Neural cell (in vitro differentiated cells): ENCODE measurements at regions not wholly inside any gene's neighbourhood (a gene's known extent, or its start where the extent isn't known, plus 50 kb on each side); places are given as distances from the start of the nearest gene placed in this dataset.

Experiments
- H2AFZ ChIP-seq: fragments of 200-600, 300-800 bp; sonication (generic), shearing (Covaris generic); 2 replicates; pipeline ENCODE4 v1.6.0; 2014; ENCODE audit warnings: low read depth, mild to moderate bottlenecking, antibody characterized with exemption, low read length, moderate library complexity
- H3F3A ChIP-seq: fragments of 200-600 bp; shearing (Covaris generic); 2 replicates; pipeline ENCODE4 v1.6.1; 2016; ENCODE audit warnings: mild to moderate bottlenecking, moderate library complexity, mixed read lengths, antibody characterized with exemption, low read length; ENCODE audit not compliant: insufficient read depth, poor library complexity, severe bottlenecking
- H3K27ac ChIP-seq: fragments of 200-600, 300-800 bp; sonication (generic), shearing (Covaris generic); 2 replicates; pipeline ENCODE4 v1.5.1; 2014; ENCODE audit warnings: mild to moderate bottlenecking, low read length, moderate library complexity
- H3K27me3 ChIP-seq: fragments of 300-800, 200-600 bp; sonication (generic), shearing (Covaris generic); 2 replicates; pipeline ENCODE4 v1.6.0; 2014; ENCODE audit warnings: mild to moderate bottlenecking, low read depth, low read length, moderate library complexity; ENCODE audit not compliant: insufficient read depth
- H3K36me3 ChIP-seq: fragments of 300-800, 200-600 bp; sonication (generic), shearing (Covaris generic); 2 replicates; pipeline ENCODE4 v1.5.1; 2014; ENCODE audit warnings: mild to moderate bottlenecking, antibody characterized with exemption, low read length, moderate library complexity; ENCODE audit not compliant: insufficient read depth
- H3K4me2 ChIP-seq: fragments of 300-800, 200-600 bp; sonication (generic), shearing (Covaris generic); 2 replicates; pipeline ENCODE4 v1.6.0; 2014; ENCODE audit warnings: mild to moderate bottlenecking, low read length
- H3K4me3 ChIP-seq: fragments of 300-800, 200-600 bp; sonication (generic), shearing (Covaris generic); 2 replicates; pipeline ENCODE4 v1.5.1; 2014; ENCODE audit warnings: mild to moderate bottlenecking, low read length, moderate library complexity
- H3K79me2 ChIP-seq: fragments of 200-600 bp; shearing (Covaris generic); replicated peaks from 2 replicates; pipeline ENCODE4 v1.6.0; 2014; ENCODE audit warnings: mild to moderate bottlenecking, low read length, moderate library complexity; ENCODE audit not compliant: insufficient read depth
- H3K9ac ChIP-seq: fragments of 300-800, 200-600 bp; sonication (generic), shearing (Covaris generic); 2 replicates; pipeline ENCODE4 v1.6.1; 2016; ENCODE audit warnings: mild to moderate bottlenecking, low read length, mixed read lengths
- H3K9me2 ChIP-seq: fragments of 200-600 bp; shearing (Covaris generic); 2 replicates; pipeline ENCODE4 v1.6.1; 2016; ENCODE audit warnings: mild to moderate bottlenecking, low read length, mixed read lengths; ENCODE audit not compliant: insufficient read depth
- H3K9me3 ChIP-seq: fragments of 200-600, 300-800 bp; sonication (generic), shearing (Covaris generic); 2 replicates; pipeline ENCODE4 v1.6.1; 2016; ENCODE audit warnings: mild to moderate bottlenecking, mixed run types, low read length, moderate library complexity, mixed read lengths
- H4K20me1 ChIP-seq: fragments of 200-600 bp; shearing (Covaris generic); 2 replicates; pipeline ENCODE4 v1.6.1; 2016; ENCODE audit warnings: mild to moderate bottlenecking, mixed run types; ENCODE audit not compliant: insufficient read depth
- CTCF ChIP-seq: fragments of 450-650 bp; IDR thresholded peaks from 2 replicates; pipeline ENCODE4 v1.5.1; 2014; ENCODE audit warnings: antibody characterized with exemption, mild to moderate bottlenecking, moderate library complexity; ENCODE audit not compliant: poor library complexity, severe bottlenecking
- EP300 ChIP-seq: fragments of 450-650 bp; conservative IDR thresholded peaks from 2 replicates; pipeline ENCODE4 v1.6.1; 2014; ENCODE audit warnings: antibody characterized with exemption, mild to moderate bottlenecking, moderate library complexity; ENCODE audit not compliant: poor library complexity, severe bottlenecking
- EZH2 ChIP-seq: fragments of 200-600, 300-800 bp; shearing (Covaris generic), sonication (generic); IDR thresholded peaks from 2 replicates; pipeline ENCODE4 v1.6.1; 2014; ENCODE audit warnings: antibody characterized with exemption, low read length, borderline replicate concordance, mild to moderate bottlenecking; ENCODE audit not compliant: insufficient read depth, poor library complexity, severe bottlenecking
- MXI1 ChIP-seq: fragments of 450-650 bp; conservative IDR thresholded peaks from 2 replicates; pipeline ENCODE4 v1.6.1; 2014; ENCODE audit warnings: antibody characterized with exemption, mild to moderate bottlenecking; ENCODE audit not compliant: poor library complexity, severe bottlenecking
- POLR2AphosphoS5 ChIP-seq: IDR thresholded peaks from 2 replicates; pipeline ENCODE4 v1.6.1; 2012
- RAD21 ChIP-seq: fragments of 450-650 bp; conservative IDR thresholded peaks from 2 replicates; pipeline ENCODE4 v1.6.1; 2014; ENCODE audit warnings: antibody characterized with exemption, mild to moderate bottlenecking, moderate library complexity
- REST ChIP-seq: IDR thresholded peaks from 2 replicates; pipeline ENCODE4 v1.6.1; 2012; ENCODE audit warnings: borderline replicate concordance
- SMC3 ChIP-seq: fragments of 450-650 bp; conservative IDR thresholded peaks from 2 replicates; pipeline ENCODE4 v1.6.1; 2014; ENCODE audit warnings: antibody characterized with exemption, mild to moderate bottlenecking, moderate library complexity; ENCODE audit not compliant: poor library complexity
- TAF1 ChIP-seq: IDR thresholded peaks from 2 replicates; pipeline ENCODE4 v1.6.1; 2012; ENCODE audit warnings: low read depth

- Histone ChIP-seq H3K9me3 (no peaks in the 10 kb centered on the region), H3F3A (no peaks in the 10 kb centered on the region), H3K9me2 (no peaks in the 10 kb centered on the region), H4K20me1 (no peaks in the 10 kb centered on the region), H2AFZ (no peak overlapping the region), H3K4me2 (no peak overlapping the region), H3K27ac (peak overlapping the region; percentile 23), H3K4me3 (no peak overlapping the region), H3K36me3 (no peaks in the 10 kb centered on the region), H3K9ac (no peak overlapping the region), H3K79me2 (no peaks in the 10 kb centered on the region), H3K27me3 (no peaks in the 10 kb centered on the region)
- TF ChIP-seq REST: no peak
- TF ChIP-seq MXI1: no peak
- no peak for TF ChIP-seq CTCF
- TF ChIP-seq RAD21: no peak
- TF ChIP-seq EP300: no peak
- TF ChIP-seq TAF1: no peak
- TF ChIP-seq EZH2: no peak
- TF ChIP-seq POLR2AphosphoS5: no peak
- TF ChIP-seq SMC3: no peak
Measured at GRCh38 chr22:26992556-26992955, 335.2 kb downstream of the MIAT start.

- Histone ChIP-seq H3K27ac (peak overlapping the region; percentile 31), H3K9me2 (no peaks in the 10 kb centered on the region), H3K4me3 (no peak overlapping the region), H3K9me3 (no peaks in the 10 kb centered on the region), H4K20me1 (no peaks in the 10 kb centered on the region), H2AFZ (no peak overlapping the region), H3K79me2 (no peaks in the 10 kb centered on the region), H3K9ac (no peak overlapping the region), H3F3A (no peaks in the 10 kb centered on the region), H3K36me3 (no peaks in the 10 kb centered on the region), H3K27me3 (no peaks in the 10 kb centered on the region), H3K4me2 (no peak overlapping the region)
- no peak for TF ChIP-seq TAF1
- TF ChIP-seq EP300: no peak
- no peak for TF ChIP-seq EZH2
- TF ChIP-seq REST: no peak
- TF ChIP-seq SMC3: no peak
- no peak for TF ChIP-seq CTCF
- TF ChIP-seq RAD21: no peak
- TF ChIP-seq MXI1: no peak
- no peak for TF ChIP-seq POLR2AphosphoS5
Measured at GRCh38 chr22:26993886-26994285, 336.5 kb downstream of the MIAT start.
